Panc1 (cell line): ENCODE measurements at regions not wholly inside any gene's neighbourhood (a gene's known extent, or its start where the extent isn't known, plus 50 kb on each side); places are given as distances from the start of the nearest gene placed in this dataset.
"Not testable (repeated sequence)": the region's sequence is repeated elsewhere in the genome, so short reads cannot be mapped to it uniquely, and the experiment has no call there.

ENCODE experiments used
- POLR2AphosphoS5 ChIP-seq: IDR thresholded peaks from 2 replicates; pipeline ENCODE4 v1.6.1; 2012; ENCODE audit warnings: mild to moderate bottlenecking, low read depth, low read length, moderate library complexity
- TF ChIP-seq, protein P1 (sequence below): fragments of 450-650 bp; IDR thresholded peaks from 2 replicates; pipeline ENCODE4 v1.5.1; 2017; ENCODE audit warnings: mild to moderate bottlenecking

- TF ChIP-seq, protein P1, sequence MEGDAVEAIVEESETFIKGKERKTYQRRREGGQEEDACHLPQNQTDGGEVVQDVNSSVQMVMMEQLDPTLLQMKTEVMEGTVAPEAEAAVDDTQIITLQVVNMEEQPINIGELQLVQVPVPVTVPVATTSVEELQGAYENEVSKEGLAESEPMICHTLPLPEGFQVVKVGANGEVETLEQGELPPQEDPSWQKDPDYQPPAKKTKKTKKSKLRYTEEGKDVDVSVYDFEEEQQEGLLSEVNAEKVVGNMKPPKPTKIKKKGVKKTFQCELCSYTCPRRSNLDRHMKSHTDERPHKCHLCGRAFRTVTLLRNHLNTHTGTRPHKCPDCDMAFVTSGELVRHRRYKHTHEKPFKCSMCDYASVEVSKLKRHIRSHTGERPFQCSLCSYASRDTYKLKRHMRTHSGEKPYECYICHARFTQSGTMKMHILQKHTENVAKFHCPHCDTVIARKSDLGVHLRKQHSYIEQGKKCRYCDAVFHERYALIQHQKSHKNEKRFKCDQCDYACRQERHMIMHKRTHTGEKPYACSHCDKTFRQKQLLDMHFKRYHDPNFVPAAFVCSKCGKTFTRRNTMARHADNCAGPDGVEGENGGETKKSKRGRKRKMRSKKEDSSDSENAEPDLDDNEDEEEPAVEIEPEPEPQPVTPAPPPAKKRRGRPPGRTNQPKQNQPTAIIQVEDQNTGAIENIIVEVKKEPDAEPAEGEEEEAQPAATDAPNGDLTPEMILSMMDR, result not testable (repeated sequence)
- not testable (repeated sequence) for TF ChIP-seq POLR2AphosphoS5
These were observed 78.1 kb upstream of the RAB40AL start for GRCh38 chrX:102858826-102859549.
